ENCODE measurements at regions not wholly inside any gene's neighbourhood (a gene's known extent, or its start where the extent isn't known, plus 50 kb on each side); places are given as distances from the start of the nearest gene placed in this dataset.

GRCh38 chr3:110869736-110870135, 201.9 kb upstream of the NECTIN3 start:
- TF ChIP-seq POLR2A (IDR thresholded peaks at IDR 0.05; ENCODE audit: low read length), result no peak
- TF ChIP-seq GATA1 (IDR thresholded peaks at IDR 0.05; ENCODE audit: low read depth, low read length), result no peak

All from erythroblast (primary cell).